ENCODE measurements at regions not wholly inside any gene's neighbourhood (a gene's known extent, or its start where the extent isn't known, plus 50 kb on each side); places are given as distances from the start of the nearest gene placed in this dataset.

- TF ChIP-seq POLR2AphosphoS5 (IDR thresholded peaks at IDR 0.05) (no peak), CTCF (IDR thresholded peaks at IDR 0.05) (no peak)
Observed at GRCh38 chr5:61652916-61653315, 320.9 kb downstream of the ZSWIM6 start.

All from sigmoid colon (tissue), 4 donors.